ENCODE measurements at regions not wholly inside any gene's neighbourhood (a gene's known extent, or its start where the extent isn't known, plus 50 kb on each side); places are given as distances from the start of the nearest gene placed in this dataset.

DNA sequence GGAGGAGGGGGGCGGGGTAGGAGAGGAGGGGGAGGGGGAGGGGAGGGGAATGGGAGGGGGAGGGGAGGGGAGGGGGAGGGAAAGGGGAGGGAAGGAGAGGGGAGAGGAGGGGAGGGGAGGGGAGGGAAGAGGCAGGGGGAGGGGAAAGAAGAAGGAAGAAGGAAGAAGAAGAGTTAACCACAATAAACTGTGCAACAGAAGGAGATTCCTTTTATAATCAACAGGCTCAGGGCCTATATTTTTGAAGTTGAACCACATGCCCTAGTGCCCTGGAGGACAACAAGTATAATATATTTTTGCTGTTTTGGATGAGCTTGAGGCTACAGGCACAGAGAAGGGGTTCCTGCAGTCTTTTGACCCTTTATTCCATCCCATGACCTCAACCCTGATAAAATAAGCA lies 228.2 kb upstream of the IRF2BP2 start:
- Histone ChIP-seq H3K4me1 (ENCODE audit: insufficient read depth, low read length, severe bottlenecking) (peaks cover 28% of the 10 kb centered on the region), H3K36me3 (ENCODE audit: insufficient read depth, low read length) (no peaks in the 10 kb centered on the region), H3K9ac (ENCODE audit: low read length) (no peak overlapping the region), H4K20me1 (ENCODE audit: insufficient read depth, low read length) (no peaks in the 10 kb centered on the region), H2AFZ (ENCODE audit: low read length) (no peak overlapping the region), H3K9me2 (ENCODE audit: low read depth, low read length) (no peaks in the 10 kb centered on the region), H3K9me3 (ENCODE audit: low read length) (no peaks in the 10 kb centered on the region), H3K79me2 (ENCODE audit: insufficient read depth, low read length) (no peaks in the 10 kb centered on the region), H3F3A (ENCODE audit: insufficient read depth, low read length) (no peaks in the 10 kb centered on the region), H3K4me2 (ENCODE audit: low read length) (no peak overlapping the region), H3K27me3 (ENCODE audit: insufficient read depth, low read length) (no peaks in the 10 kb centered on the region; the same call in 1 of the 2 replicates), H3K27ac (ENCODE audit: low read depth, low read length, poor library complexity, severe bottlenecking) (no peak overlapping the region), H3K4me3 (ENCODE audit: low read depth, low read length, poor library complexity, severe bottlenecking) (no peak overlapping the region)
- no peak for TF ChIP-seq EZH2 (IDR thresholded peaks at IDR 0.05; ENCODE audit: borderline replicate concordance, low read length)
- TF ChIP-seq, protein P1, sequence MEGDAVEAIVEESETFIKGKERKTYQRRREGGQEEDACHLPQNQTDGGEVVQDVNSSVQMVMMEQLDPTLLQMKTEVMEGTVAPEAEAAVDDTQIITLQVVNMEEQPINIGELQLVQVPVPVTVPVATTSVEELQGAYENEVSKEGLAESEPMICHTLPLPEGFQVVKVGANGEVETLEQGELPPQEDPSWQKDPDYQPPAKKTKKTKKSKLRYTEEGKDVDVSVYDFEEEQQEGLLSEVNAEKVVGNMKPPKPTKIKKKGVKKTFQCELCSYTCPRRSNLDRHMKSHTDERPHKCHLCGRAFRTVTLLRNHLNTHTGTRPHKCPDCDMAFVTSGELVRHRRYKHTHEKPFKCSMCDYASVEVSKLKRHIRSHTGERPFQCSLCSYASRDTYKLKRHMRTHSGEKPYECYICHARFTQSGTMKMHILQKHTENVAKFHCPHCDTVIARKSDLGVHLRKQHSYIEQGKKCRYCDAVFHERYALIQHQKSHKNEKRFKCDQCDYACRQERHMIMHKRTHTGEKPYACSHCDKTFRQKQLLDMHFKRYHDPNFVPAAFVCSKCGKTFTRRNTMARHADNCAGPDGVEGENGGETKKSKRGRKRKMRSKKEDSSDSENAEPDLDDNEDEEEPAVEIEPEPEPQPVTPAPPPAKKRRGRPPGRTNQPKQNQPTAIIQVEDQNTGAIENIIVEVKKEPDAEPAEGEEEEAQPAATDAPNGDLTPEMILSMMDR (IDR thresholded peaks at IDR 0.05; ENCODE audit: low read length): no peak

DNA sequence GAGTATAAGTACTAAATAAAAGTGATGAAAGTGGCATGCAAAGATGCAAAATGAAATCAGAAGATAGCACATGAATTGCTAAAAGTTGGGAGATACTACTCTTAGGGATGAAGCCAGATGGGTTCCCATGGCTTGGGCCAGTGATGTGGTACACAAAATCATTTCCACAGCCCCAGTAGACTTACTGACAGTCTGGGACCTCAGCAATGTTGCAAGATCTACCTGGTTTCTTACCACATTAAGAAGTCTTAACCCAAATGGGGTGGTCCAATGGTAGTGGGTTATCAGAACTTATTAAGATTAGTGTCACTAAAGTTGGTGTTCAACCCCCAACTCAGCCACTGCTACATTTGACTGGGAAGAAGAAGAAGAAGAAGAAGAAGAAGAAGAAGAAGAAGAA lies 227.7 kb upstream of the IRF2BP2 start:
- H3K4me3 ChIP-seq (ENCODE audit: low read depth, low read length, poor library complexity, severe bottlenecking): no peak overlapping the region
- H3K79me2 ChIP-seq (ENCODE audit: insufficient read depth, low read length): no peaks in the 10 kb centered on the region
- no peaks in the 10 kb centered on the region for H3F3A ChIP-seq (ENCODE audit: insufficient read depth, low read length)
- H3K4me2 ChIP-seq (ENCODE audit: low read length): no peak overlapping the region
- peaks cover 24% of the 10 kb centered on the region for H3K4me1 ChIP-seq (ENCODE audit: insufficient read depth, low read length, severe bottlenecking)
- no peaks in the 10 kb centered on the region; the same call in 1 of the 2 replicates for H3K27me3 ChIP-seq (ENCODE audit: insufficient read depth, low read length)
- H3K27ac ChIP-seq (ENCODE audit: low read depth, low read length, poor library complexity, severe bottlenecking): no peak overlapping the region
- H2AFZ ChIP-seq (ENCODE audit: low read length): no peak overlapping the region
- no peaks in the 10 kb centered on the region for H3K9me2 ChIP-seq (ENCODE audit: low read depth, low read length)
- H3K9me3 ChIP-seq (ENCODE audit: low read length): no peaks in the 10 kb centered on the region
- H3K9ac ChIP-seq (ENCODE audit: low read length): no peak overlapping the region
- no peaks in the 10 kb centered on the region for H3K36me3 ChIP-seq (ENCODE audit: insufficient read depth, low read length)
- no peak for TF ChIP-seq EZH2 (IDR thresholded peaks at IDR 0.05; ENCODE audit: borderline replicate concordance, low read length)
- TF ChIP-seq, protein P1 (IDR thresholded peaks at IDR 0.05; ENCODE audit: low read length): no peak
- H4K20me1 ChIP-seq (ENCODE audit: insufficient read depth, low read length): no peaks in the 10 kb centered on the region

DNA sequence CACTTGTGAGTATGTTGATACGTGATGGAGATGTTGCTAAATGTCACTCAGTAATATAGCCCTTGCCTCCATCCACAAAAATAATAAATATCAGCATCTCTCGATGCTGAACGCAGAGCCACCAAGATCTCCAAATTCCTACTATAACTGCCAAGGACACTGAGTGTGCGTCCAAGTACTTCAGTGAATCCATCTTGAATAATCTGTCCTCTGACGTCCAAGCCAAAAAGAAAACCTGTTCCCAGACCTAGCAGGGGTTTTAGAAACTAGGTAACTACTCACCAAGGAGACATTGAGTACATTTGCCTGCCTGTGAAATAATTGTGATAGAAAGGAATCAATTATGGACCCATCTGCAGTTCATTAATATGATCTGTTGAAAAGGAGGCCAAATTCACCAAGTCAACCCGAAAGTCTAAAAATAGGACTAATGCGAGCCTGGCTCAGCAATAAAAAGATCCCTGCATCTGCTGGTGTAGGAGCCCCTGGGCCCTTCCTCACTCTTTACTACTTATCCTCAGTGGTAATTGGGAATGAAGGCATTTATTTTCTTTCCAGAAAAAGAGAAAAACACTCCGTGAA lies 226.9 kb upstream of the IRF2BP2 start:
- H3K4me3 ChIP-seq (ENCODE audit: low read depth, low read length, poor library complexity, severe bottlenecking): no peak overlapping the region
- H3K27me3 ChIP-seq (ENCODE audit: insufficient read depth, low read length): no peaks in the 10 kb centered on the region; the same call in 1 of the 2 replicates
- no peaks in the 10 kb centered on the region for H3K9me2 ChIP-seq (ENCODE audit: low read depth, low read length)
- no peak overlapping the region for H2AFZ ChIP-seq (ENCODE audit: low read length)
- no peak overlapping the region for H3K9ac ChIP-seq (ENCODE audit: low read length)
- no peaks in the 10 kb centered on the region for H3K9me3 ChIP-seq (ENCODE audit: low read length)
- no peak for TF ChIP-seq EZH2 (IDR thresholded peaks at IDR 0.05; ENCODE audit: borderline replicate concordance, low read length)
- TF ChIP-seq, protein P1 (IDR thresholded peaks at IDR 0.05; ENCODE audit: low read length): no peak
- peaks cover 15% of the 10 kb centered on the region for H3K4me1 ChIP-seq (ENCODE audit: insufficient read depth, low read length, severe bottlenecking)
- no peaks in the 10 kb centered on the region for H3F3A ChIP-seq (ENCODE audit: insufficient read depth, low read length)
- no peak overlapping the region for H3K4me2 ChIP-seq (ENCODE audit: low read length)
- no peak overlapping the region for H3K27ac ChIP-seq (ENCODE audit: low read depth, low read length, poor library complexity, severe bottlenecking)
- H3K79me2 ChIP-seq (ENCODE audit: insufficient read depth, low read length): no peaks in the 10 kb centered on the region
- no peaks in the 10 kb centered on the region for H3K36me3 ChIP-seq (ENCODE audit: insufficient read depth, low read length)
- no peaks in the 10 kb centered on the region for H4K20me1 ChIP-seq (ENCODE audit: insufficient read depth, low read length)
